Breast epithelium (tissue), 4 donors: ENCODE measurements at regions not wholly inside any gene's neighbourhood (a gene's known extent, or its start where the extent isn't known, plus 50 kb on each side); places are given as distances from the start of the nearest gene placed in this dataset.

Experiments used
- DNase-seq, 2 donors: peaks; one replicate each; pipeline ENCODE4 v3.0.0-alpha.2; 2019; ENCODE audit warnings: low spot score in 2 of 2
- H3K27ac ChIP-seq, 2 donors: fragments of 200-600 bp; sonication (generic) in 1 of 2; one replicate each; pipeline ENCODE4 v1.5.1; 2016 to 2019; ENCODE audit warnings: mild to moderate bottlenecking in 1 of 2
- H3K27me3 ChIP-seq, 2 donors: fragments of 200-600 bp; sonication (generic) in 1 of 2; one replicate each; pipeline versions ENCODE4 v1.5.1 to v1.6.0; 2017 to 2019; ENCODE audit warnings: control low read depth in 1 of 2, mild to moderate bottlenecking in 1 of 2
- H3K36me3 ChIP-seq: fragments of 200-600 bp; one replicate; pipeline ENCODE4 v1.5.1; 2019
- H3K4me1 ChIP-seq, 2 donors: fragments of 200-600 bp; sonication (generic); one replicate each; pipeline ENCODE4 v1.5.1; 2016 to 2019; ENCODE audit warnings: control low read depth in 1 of 2
- H3K4me3 ChIP-seq, 3 donors: fragments of 200-600 bp; sonication (generic); 1 replicate in 2 of 3; 2 replicates in 1 of 3; pipeline ENCODE4 v1.5.1; 2016 to 2019; ENCODE audit warnings: mild to moderate bottlenecking in 3 of 3, moderate library complexity in 2 of 3
- H3K9me3 ChIP-seq, 2 donors: fragments of 200-600 bp; sonication (generic) in 1 of 2; one replicate each; pipeline ENCODE4 v1.5.1; 2016 to 2019; ENCODE audit warnings: control low read depth in 1 of 2
- CTCF ChIP-seq, 3 donors: fragments of 450-650 bp; IDR thresholded peaks; one replicate each; pipeline ENCODE4 v1.5.1; 2016 to 2017; ENCODE audit warnings: antibody characterized with exemption in 3 of 3, mild to moderate bottlenecking in 3 of 3, moderate library complexity in 3 of 3
- POLR2A ChIP-seq: fragments of 450-650 bp; IDR thresholded peaks from one replicate; pipeline ENCODE4 v1.6.1; 2016; ENCODE audit warnings: antibody characterized with exemption, mild to moderate bottlenecking, moderate library complexity
- POLR2AphosphoS5 ChIP-seq, 3 donors: sonication (generic); formaldehyde crosslinking; IDR thresholded peaks; one replicate each; pipeline ENCODE4 v1.6.1; 2017; ENCODE audit warnings: antibody characterized with exemption in 3 of 3
- intact Hi-C: fragments of 100-400 bp; cut with DNase I; formaldehyde crosslinking; loops from one replicate; pipeline ENCODE4 v1.15.1; 2023; ENCODE audit warnings: low total_unique reads

- Histone ChIP-seq H3K9me3 (peaks cover 0 to 7% of the 10 kb centered on the region in 2 donors), H3K4me3 (no peak overlapping the region), H3K27ac (no peak overlapping the region), H3K4me1 (no peaks in the 10 kb centered on the region), H3K36me3 (no peaks in the 10 kb centered on the region), H3K27me3 (no peaks in the 10 kb centered on the region)
- no peak for DNase-seq
- TF ChIP-seq POLR2AphosphoS5 (IDR thresholded peaks at IDR 0.05) = no peak
- TF ChIP-seq POLR2A = no peak
- no peak for TF ChIP-seq CTCF (IDR thresholded peaks at IDR 0.05)
- intact Hi-C loops = no loop called here
Observed at GRCh38 chr1:188062456-188062855, 1233.7 kb downstream of the PLA2G4A start.

- H3K27ac ChIP-seq = no peak overlapping the region
- intact Hi-C loops = no loop called here
- no peaks in the 10 kb centered on the region for H3K4me1 ChIP-seq
- peaks cover 5 to 7% of the 10 kb centered on the region in 2 donors for H3K9me3 ChIP-seq
- H3K36me3 ChIP-seq = no peaks in the 10 kb centered on the region
- no peak for DNase-seq
- TF ChIP-seq CTCF (IDR thresholded peaks at IDR 0.05) (no peak), POLR2A (no peak), POLR2AphosphoS5 (IDR thresholded peaks at IDR 0.05) (no peak)
- no peaks in the 10 kb centered on the region for H3K27me3 ChIP-seq
- H3K4me3 ChIP-seq = no peak overlapping the region
Observed at GRCh38 chr1:188065917-188066316, 1237.2 kb downstream of the PLA2G4A start.

GRCh38 chr1:188070848-188071247, 1242.1 kb downstream of the PLA2G4A start:
- DNase-seq = no peak
- Histone ChIP-seq H3K27me3 (no peaks in the 10 kb centered on the region), H3K27ac (no peak overlapping the region), H3K4me1 (no peaks in the 10 kb centered on the region), H3K4me3 (no peak overlapping the region), H3K36me3 (no peaks in the 10 kb centered on the region), H3K9me3 (peaks cover 5 to 7% of the 10 kb centered on the region in 2 donors)
- intact Hi-C loops = no loop called here
- no peak for TF ChIP-seq CTCF (IDR thresholded peaks at IDR 0.05)
- TF ChIP-seq POLR2A = no peak
- TF ChIP-seq POLR2AphosphoS5 (IDR thresholded peaks at IDR 0.05) = no peak

GRCh38 chr1:188089015-188089414, 1260.3 kb downstream of the PLA2G4A start:
- Histone ChIP-seq H3K9me3 (peaks cover 0 to 9% of the 10 kb centered on the region in 2 donors), H3K36me3 (no peaks in the 10 kb centered on the region), H3K27ac (no peak overlapping the region), H3K27me3 (no peaks in the 10 kb centered on the region), H3K4me3 (no peak overlapping the region), H3K4me1 (no peaks in the 10 kb centered on the region)
- TF ChIP-seq POLR2AphosphoS5 (IDR thresholded peaks at IDR 0.05) = no peak
- no peak for TF ChIP-seq POLR2A
- no peak for TF ChIP-seq CTCF (IDR thresholded peaks at IDR 0.05)
- intact Hi-C loops = no loop called here
- no peak for DNase-seq

- H3K4me1 ChIP-seq = no peaks in the 10 kb centered on the region
- intact Hi-C loops = no loop called here
- no peak overlapping the region for H3K27ac ChIP-seq
- H3K4me3 ChIP-seq = no peak overlapping the region
- no peak for DNase-seq
- no peaks in the 10 kb centered on the region for H3K27me3 ChIP-seq
- peaks cover 0 to 9% of the 10 kb centered on the region in 2 donors for H3K9me3 ChIP-seq
- H3K36me3 ChIP-seq = no peaks in the 10 kb centered on the region
- TF ChIP-seq CTCF (IDR thresholded peaks at IDR 0.05) (no peak), POLR2AphosphoS5 (IDR thresholded peaks at IDR 0.05) (no peak), POLR2A (no peak)
Observed at GRCh38 chr1:188089461-188089860, 1260.7 kb downstream of the PLA2G4A start.
